ENCODE measurements at regions not wholly inside any gene's neighbourhood (a gene's known extent, or its start where the extent isn't known, plus 50 kb on each side); places are given as distances from the start of the nearest gene placed in this dataset.
"Not testable (repeated sequence)": the region's sequence is repeated elsewhere in the genome, so short reads cannot be mapped to it uniquely, and the experiment has no call there.

DNA sequence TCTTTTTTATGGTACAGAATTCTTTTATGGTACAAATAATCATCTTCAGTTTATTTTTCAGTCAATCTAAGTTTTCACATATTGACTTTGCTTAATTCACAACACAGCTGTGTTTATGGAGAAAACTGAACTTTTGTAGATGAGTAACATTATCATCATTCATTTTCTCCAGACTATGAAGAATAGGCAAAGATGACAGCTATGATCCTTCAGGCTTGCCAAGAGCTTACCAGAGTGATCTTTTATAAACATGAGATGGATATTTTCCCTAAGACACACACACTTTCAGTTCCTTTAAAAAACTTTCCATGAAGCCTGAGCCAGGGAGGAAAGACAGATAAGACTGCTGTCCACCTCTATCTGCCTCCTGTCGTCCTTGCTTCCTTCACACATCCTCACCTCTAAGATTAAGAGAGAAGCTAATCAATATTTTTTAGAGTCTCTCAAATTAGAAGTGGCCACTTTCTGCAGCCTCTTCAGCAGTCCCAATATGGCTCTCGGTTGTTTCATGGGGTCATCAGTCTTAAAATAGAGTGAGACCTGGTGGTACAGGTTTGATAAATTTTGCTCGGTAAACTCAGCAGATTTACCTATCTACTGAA lies 108.1 kb upstream of the SLC27A6 start:
- ChIA-PET POLR2A (no interaction called here), CTCF (no interaction called here)
- no peaks in the 10 kb centered on the region for H3K27me3 ChIP-seq (ENCODE audit: control insufficient read depth, insufficient read depth, low read length)
- no peak overlapping the region for H3K4me3 ChIP-seq (ENCODE audit: low read depth, low read length)
- no peak for TF ChIP-seq CTCF (IDR thresholded peaks at IDR 0.05; ENCODE audit: insufficient read depth, low read depth, low read length)
- DNase-seq (ENCODE audit: low read depth): no peak
- no peaks in the 10 kb centered on the region for H3K36me3 ChIP-seq (ENCODE audit: control insufficient read depth, insufficient read depth, low read length)

- TF ChIP-seq CTCF (IDR thresholded peaks at IDR 0.05; ENCODE audit: insufficient read depth, low read depth, low read length): no peak
- CTCF ChIA-PET: no interaction called here
- no peak for DNase-seq (ENCODE audit: low read depth)
- Histone ChIP-seq H3K36me3 (ENCODE audit: control insufficient read depth, insufficient read depth, low read length) (no peaks in the 10 kb centered on the region), H3K27me3 (ENCODE audit: control insufficient read depth, insufficient read depth, low read length) (no peaks in the 10 kb centered on the region), H3K4me3 (ENCODE audit: low read depth, low read length) (no peak overlapping the region)
- POLR2A ChIA-PET: no interaction called here
Observed at GRCh38 chr5:128858995-128859394, 106.3 kb upstream of the SLC27A6 start.

- CTCF ChIA-PET; H3K4me3 ChIP-seq (ENCODE audit: low read depth, low read length); DNase-seq (ENCODE audit: low read depth); H3K27me3 ChIP-seq (ENCODE audit: control insufficient read depth, insufficient read depth, low read length); H3K36me3 ChIP-seq (ENCODE audit: control insufficient read depth, insufficient read depth, low read length); POLR2A ChIA-PET: not testable (repeated sequence)
Observed at GRCh38 chr5:128861155-128861554, 104.1 kb upstream of the SLC27A6 start.

DNA sequence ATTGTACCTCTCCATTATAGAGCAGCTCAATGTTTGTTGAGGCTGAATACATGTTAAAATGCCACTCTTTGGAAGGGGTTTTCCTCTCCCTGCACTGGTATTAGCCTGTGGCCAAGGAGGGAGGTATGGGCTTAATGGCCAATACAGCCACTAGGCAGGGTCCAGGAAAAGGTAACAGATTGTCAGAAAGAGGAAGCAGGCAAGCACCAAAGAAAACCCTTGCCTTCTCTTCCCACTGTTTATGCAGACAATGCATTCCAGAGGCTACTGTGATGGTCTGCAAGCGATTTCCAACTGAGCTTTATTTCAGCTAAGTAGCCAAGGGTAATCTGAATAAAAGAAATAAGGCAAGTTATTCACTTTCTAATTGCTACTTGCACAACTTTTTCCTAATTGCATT lies 95.3 kb upstream of the SLC27A6 start:
- CTCF ChIA-PET: no interaction called here

GRCh38 chr5:128870373-128870772 lies 94.9 kb upstream of the SLC27A6 start:
- TF ChIP-seq CTCF (IDR thresholded peaks at IDR 0.05; ENCODE audit: insufficient read depth, low read depth, low read length): no peak
- ChIA-PET POLR2A (no interaction called here), CTCF (no interaction called here)
- H3K4me3 ChIP-seq (ENCODE audit: low read depth, low read length): no peak overlapping the region
- DNase-seq (ENCODE audit: low read depth): no peak
- no peaks in the 10 kb centered on the region for H3K36me3 ChIP-seq (ENCODE audit: control insufficient read depth, insufficient read depth, low read length)
- H3K27me3 ChIP-seq (ENCODE audit: control insufficient read depth, insufficient read depth, low read length): no peaks in the 10 kb centered on the region

More for the DNA sequence above, 95.3 kb upstream of the SLC27A6 start:
- no peak for DNase-seq (ENCODE audit: low read depth)
- TF ChIP-seq CTCF (IDR thresholded peaks at IDR 0.05; ENCODE audit: insufficient read depth, low read depth, low read length): no peak
- no peaks in the 10 kb centered on the region for H3K27me3 ChIP-seq (ENCODE audit: control insufficient read depth, insufficient read depth, low read length)
- no peaks in the 10 kb centered on the region for H3K36me3 ChIP-seq (ENCODE audit: control insufficient read depth, insufficient read depth, low read length)
- POLR2A ChIA-PET: no interaction called here
- H3K4me3 ChIP-seq (ENCODE audit: low read depth, low read length): no peak overlapping the region

DNA sequence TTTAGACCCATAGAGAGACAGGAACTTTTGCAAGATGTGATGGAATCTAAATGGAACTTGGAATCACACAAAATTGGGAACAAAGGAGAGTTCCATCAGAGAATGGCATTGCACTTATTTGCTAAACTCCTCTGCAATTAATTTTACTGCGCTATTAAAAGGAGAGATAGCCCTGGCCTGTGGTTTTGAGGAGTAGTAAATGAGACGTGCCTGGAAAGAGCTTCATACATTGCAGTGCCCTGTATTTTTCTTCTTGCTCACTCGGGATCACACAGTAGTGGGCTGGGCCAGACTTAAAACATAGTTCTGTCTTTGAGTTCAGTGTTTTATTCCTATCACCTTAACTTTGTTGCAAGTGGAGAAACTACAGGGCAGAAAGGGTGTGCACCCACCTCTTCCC lies 94.4 kb upstream of the SLC27A6 start:
- Histone ChIP-seq H3K27me3 (ENCODE audit: control insufficient read depth, insufficient read depth, low read length) (no peaks in the 10 kb centered on the region), H3K36me3 (ENCODE audit: control insufficient read depth, insufficient read depth, low read length) (no peaks in the 10 kb centered on the region), H3K4me3 (ENCODE audit: low read depth, low read length) (no peak overlapping the region)
- CTCF ChIA-PET: no interaction called here
- DNase-seq (ENCODE audit: low read depth): peak; percentile 10
- no peak for TF ChIP-seq CTCF (IDR thresholded peaks at IDR 0.05; ENCODE audit: insufficient read depth, low read depth, low read length)
- POLR2A ChIA-PET: no interaction called here

All from BJ (cell line).